ENCODE measurements at regions not wholly inside any gene's neighbourhood (a gene's known extent, or its start where the extent isn't known, plus 50 kb on each side); places are given as distances from the start of the nearest gene placed in this dataset.

DNA sequence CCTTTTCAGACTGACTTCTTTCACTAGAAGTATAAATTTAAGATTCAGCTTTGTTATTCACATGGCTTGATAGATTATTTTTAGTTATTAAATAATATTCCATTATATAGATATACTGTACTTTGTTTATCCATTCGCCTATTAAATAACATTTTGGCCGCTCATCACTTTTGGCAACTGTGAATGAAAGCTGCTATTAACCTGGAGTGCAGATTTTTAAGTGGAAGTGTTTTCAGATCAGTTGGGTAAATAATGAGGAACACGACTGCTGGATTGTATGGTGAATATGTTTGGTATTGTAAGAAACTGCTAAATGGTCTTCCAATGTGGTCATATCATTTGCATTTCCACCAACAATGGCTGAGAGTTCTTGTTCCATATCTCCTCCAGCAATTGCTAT, 97.6 kb upstream of the ZNF804B start:
- Mint-ChIP-seq H3K4me1 (no peaks in the 10 kb centered on the region), H3K27me3 (ENCODE audit: low read depth in 3 of 3) (no peaks in the 10 kb centered on the region)
- intact Hi-C loops (cut with micrococcal nuclease): no loop called here

GRCh38 chr7:88647825-88648224, 111.7 kb upstream of the ZNF804B start:
- peaks cover 0 to 2% of the 10 kb centered on the region in 2 donors for H3K9me3 ChIP-seq (replicated peaks in 1 of 2; ENCODE audit: control insufficient read depth in 1 of 2, insufficient read depth in 1 of 2, low read length in 2 of 2)
- no peaks in the 10 kb centered on the region for H3K4me1 ChIP-seq (ENCODE audit: control insufficient read depth in 1 of 2, insufficient read depth in 2 of 2, low read length in 2 of 2)
- H3K4me2 ChIP-seq (replicated peaks; ENCODE audit: extremely low read depth, low read length, poor library complexity, severe bottlenecking): no peak overlapping the region
- Mint-ChIP-seq H3K27ac (no peak overlapping the region), H3K9me3 (peaks cover 0 to 3% (median 1%) of the 10 kb centered on the region in 7 donors), H3K27me3 (ENCODE audit: low read depth in 3 of 3) (no peaks in the 10 kb centered on the region), H3K4me3 (no peak overlapping the region), H3K36me3 (no peaks in the 10 kb centered on the region), H3K4me1 (no peaks in the 10 kb centered on the region)
- no peak overlapping the region for H3K27ac ChIP-seq (ENCODE audit: low read depth in 1 of 2, low read length in 2 of 2)
- no peaks in the 10 kb centered on the region for H3K36me3 ChIP-seq (replicated peaks in 1 of 2; ENCODE audit: control insufficient read depth in 1 of 2, insufficient read depth in 2 of 2, low read length in 2 of 2)
- no peak overlapping the region for H2AFZ ChIP-seq (ENCODE audit: insufficient read depth, low read depth, low read length, poor library complexity, severe bottlenecking)
- H3K9ac ChIP-seq (ENCODE audit: insufficient read depth, low read length, poor library complexity, severe bottlenecking): no peak overlapping the region
- no peaks in the 10 kb centered on the region for H4K20me1 ChIP-seq (ENCODE audit: insufficient read depth, low read length)
- no peaks in the 10 kb centered on the region for H3K27me3 ChIP-seq (ENCODE audit: control insufficient read depth in 2 of 2, insufficient read depth in 2 of 2, low read length in 2 of 2)
- no peak overlapping the region for H3K4me3 ChIP-seq (replicated peaks in 1 of 3; ENCODE audit: low read depth in 2 of 3, low read length in 3 of 3)
- TF ChIP-seq, protein P1, sequence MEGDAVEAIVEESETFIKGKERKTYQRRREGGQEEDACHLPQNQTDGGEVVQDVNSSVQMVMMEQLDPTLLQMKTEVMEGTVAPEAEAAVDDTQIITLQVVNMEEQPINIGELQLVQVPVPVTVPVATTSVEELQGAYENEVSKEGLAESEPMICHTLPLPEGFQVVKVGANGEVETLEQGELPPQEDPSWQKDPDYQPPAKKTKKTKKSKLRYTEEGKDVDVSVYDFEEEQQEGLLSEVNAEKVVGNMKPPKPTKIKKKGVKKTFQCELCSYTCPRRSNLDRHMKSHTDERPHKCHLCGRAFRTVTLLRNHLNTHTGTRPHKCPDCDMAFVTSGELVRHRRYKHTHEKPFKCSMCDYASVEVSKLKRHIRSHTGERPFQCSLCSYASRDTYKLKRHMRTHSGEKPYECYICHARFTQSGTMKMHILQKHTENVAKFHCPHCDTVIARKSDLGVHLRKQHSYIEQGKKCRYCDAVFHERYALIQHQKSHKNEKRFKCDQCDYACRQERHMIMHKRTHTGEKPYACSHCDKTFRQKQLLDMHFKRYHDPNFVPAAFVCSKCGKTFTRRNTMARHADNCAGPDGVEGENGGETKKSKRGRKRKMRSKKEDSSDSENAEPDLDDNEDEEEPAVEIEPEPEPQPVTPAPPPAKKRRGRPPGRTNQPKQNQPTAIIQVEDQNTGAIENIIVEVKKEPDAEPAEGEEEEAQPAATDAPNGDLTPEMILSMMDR (IDR thresholded peaks at IDR 0.05): no peak
- DNase-seq: no peak
- intact Hi-C loops (cut with micrococcal nuclease): no loop called here
- no CpG with 5 or more reads among the region's 2 CpGs for whole genome bisulfite sequencing (ENCODE audit: insufficient coverage)
- H3K79me2 ChIP-seq (ENCODE audit: insufficient read depth, low read length): no peaks in the 10 kb centered on the region

More for the DNA sequence above, 97.6 kb upstream of the ZNF804B start:
- H3K79me2 ChIP-seq (ENCODE audit: insufficient read depth, low read length): no peaks in the 10 kb centered on the region
- TF ChIP-seq, protein P1 (IDR thresholded peaks at IDR 0.05): no peak
- H2AFZ ChIP-seq (ENCODE audit: insufficient read depth, low read depth, low read length, poor library complexity, severe bottlenecking): no peak overlapping the region
- no peak overlapping the region for H3K9ac ChIP-seq (ENCODE audit: insufficient read depth, low read length, poor library complexity, severe bottlenecking)
- Mint-ChIP-seq H3K9me3 (no peaks in the 10 kb centered on the region), H3K36me3 (no peaks in the 10 kb centered on the region), H3K27ac (peak overlapping the region in 1 of 7 donors; percentile 35), H3K4me3 (no peak overlapping the region)
- no peaks in the 10 kb centered on the region for H3K27me3 ChIP-seq (ENCODE audit: control insufficient read depth in 2 of 2, insufficient read depth in 2 of 2, low read length in 2 of 2)
- WGBS (ENCODE audit: insufficient coverage): no CpG with 5 or more reads among the region's 3 CpGs
- no peak for DNase-seq
- no peak overlapping the region for H3K27ac ChIP-seq (ENCODE audit: low read depth in 1 of 2, low read length in 2 of 2)
- H3K4me3 ChIP-seq (replicated peaks in 1 of 3; ENCODE audit: low read depth in 2 of 3, low read length in 3 of 3): no peak overlapping the region
- H4K20me1 ChIP-seq (ENCODE audit: insufficient read depth, low read length): no peaks in the 10 kb centered on the region
- no peak overlapping the region for H3K4me2 ChIP-seq (replicated peaks; ENCODE audit: extremely low read depth, low read length, poor library complexity, severe bottlenecking)
- H3K4me1 ChIP-seq (ENCODE audit: control insufficient read depth in 1 of 2, insufficient read depth in 2 of 2, low read length in 2 of 2): no peaks in the 10 kb centered on the region
- H3K9me3 ChIP-seq (replicated peaks in 1 of 2; ENCODE audit: control insufficient read depth in 1 of 2, insufficient read depth in 1 of 2, low read length in 2 of 2): no peaks in the 10 kb centered on the region
- no peaks in the 10 kb centered on the region for H3K36me3 ChIP-seq (replicated peaks in 1 of 2; ENCODE audit: control insufficient read depth in 1 of 2, insufficient read depth in 2 of 2, low read length in 2 of 2)
